Tibial nerve (tissue), 4 donors: ENCODE measurements at regions not wholly inside any gene's neighbourhood (a gene's known extent, or its start where the extent isn't known, plus 50 kb on each side); places are given as distances from the start of the nearest gene placed in this dataset.
"Not testable (repeated sequence)": the region's sequence is repeated elsewhere in the genome, so short reads cannot be mapped to it uniquely, and the experiment has no call there.

ENCODE experiments used
- DNase-seq, 2 donors: peaks; one replicate each; pipeline ENCODE4 v3.0.0-alpha.2; 2019; ENCODE audit warnings: low spot score in 2 of 2
- H3K27ac ChIP-seq, 4 donors: fragments of 200-600 bp; sonication (generic) in 3 of 4; one replicate each; pipeline ENCODE4 v1.5.1; 2017 to 2019; ENCODE audit warnings: mild to moderate bottlenecking in 1 of 4
- H3K27me3 ChIP-seq, 2 donors: fragments of 200-600 bp; sonication (generic) in 1 of 2; one replicate each; pipeline versions ENCODE4 v1.5.1 to v1.6.0; 2017 to 2019
- H3K36me3 ChIP-seq, 3 donors: fragments of 200-600 bp; sonication (generic); one replicate each; pipeline ENCODE4 v1.5.1; 2018 to 2019
- H3K4me1 ChIP-seq, 4 donors: fragments of 200-600 bp; sonication (generic) in 3 of 4; one replicate each; pipeline ENCODE4 v1.5.1; 2017 to 2019
- H3K4me3 ChIP-seq, 4 donors: fragments of 200-600 bp; sonication (generic) in 3 of 4; one replicate each; pipeline ENCODE4 v1.5.1; 2017 to 2019; ENCODE audit warnings: mild to moderate bottlenecking in 1 of 4, moderate library complexity in 1 of 4
- H3K9me3 ChIP-seq, 4 donors: fragments of 200-600 bp; sonication (generic) in 3 of 4; one replicate each; pipeline ENCODE4 v1.5.1; 2017 to 2019
- EP300 ChIP-seq, 2 donors: sonication (generic); formaldehyde crosslinking; IDR thresholded peaks; one replicate each; pipeline ENCODE4 v1.6.1; 2017; ENCODE audit warnings: antibody characterized with exemption in 2 of 2, mild to moderate bottlenecking in 1 of 2
- POLR2A ChIP-seq, 2 donors: fragments of 450-650 bp; IDR thresholded peaks; one replicate each; pipeline ENCODE4 v1.6.1; 2017; ENCODE audit warnings: antibody characterized with exemption in 2 of 2, mild to moderate bottlenecking in 2 of 2, moderate library complexity in 2 of 2
- WGBS, 2 donors: methylation state at CpG; one replicate each; pipeline ENCODE4 v1.1.5; 2018; 5-methylcytosine and 5-hydroxymethylcytosine counted together
- TF ChIP-seq, protein P1 (sequence below), 5 experiments: fragments of 200-600 bp in 3 of 5; fragments of 450-650 bp in 2 of 5; sonication (generic) in 3 of 5; IDR thresholded peaks; one replicate each; pipeline ENCODE4 v1.5.1; 2016 to 2019; ENCODE audit warnings: antibody characterized with exemption in 5 of 5, mild to moderate bottlenecking in 3 of 5, moderate library complexity in 2 of 5

DNA sequence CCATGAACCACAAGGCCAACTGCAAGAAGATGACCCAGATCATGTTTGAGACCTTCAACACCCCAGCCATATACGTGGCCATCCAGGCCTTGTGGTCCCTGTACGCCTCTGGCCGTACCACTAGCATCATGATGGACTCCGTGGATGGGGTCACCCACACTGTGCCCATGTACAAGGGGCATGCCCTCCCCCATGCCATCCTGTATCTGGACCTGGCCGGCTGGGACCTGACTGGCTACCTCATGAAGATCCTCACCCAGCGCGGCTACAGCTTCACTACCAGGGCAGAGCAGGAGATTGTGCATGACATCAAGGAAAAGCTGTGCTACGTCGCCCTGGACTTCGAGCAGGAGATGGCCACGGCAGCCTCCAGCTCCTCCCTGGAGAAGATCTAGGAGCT, 153.7 kb downstream of the CAVIN4 start:
- Histone ChIP-seq H3K27me3 (no peaks in the 10 kb centered on the region), H3K36me3 (no peaks in the 10 kb centered on the region), H3K4me1 (peaks cover 0 to 5% (median 0%) of the 10 kb centered on the region in 4 donors), H3K27ac (no peak overlapping the region), H3K9me3 (peaks cover 0 to 7% (median 0%) of the 10 kb centered on the region in 4 donors), H3K4me3 (no peak overlapping the region)
- 94% methylated on average over 6 to 7 of the region's 11 CpGs for WGBS, 2 donors
- no peak for DNase-seq
- TF ChIP-seq EP300 (IDR thresholded peaks at IDR 0.05) (no peak), POLR2A (IDR thresholded peaks at IDR 0.05) (no peak)
- TF ChIP-seq, protein P1, sequence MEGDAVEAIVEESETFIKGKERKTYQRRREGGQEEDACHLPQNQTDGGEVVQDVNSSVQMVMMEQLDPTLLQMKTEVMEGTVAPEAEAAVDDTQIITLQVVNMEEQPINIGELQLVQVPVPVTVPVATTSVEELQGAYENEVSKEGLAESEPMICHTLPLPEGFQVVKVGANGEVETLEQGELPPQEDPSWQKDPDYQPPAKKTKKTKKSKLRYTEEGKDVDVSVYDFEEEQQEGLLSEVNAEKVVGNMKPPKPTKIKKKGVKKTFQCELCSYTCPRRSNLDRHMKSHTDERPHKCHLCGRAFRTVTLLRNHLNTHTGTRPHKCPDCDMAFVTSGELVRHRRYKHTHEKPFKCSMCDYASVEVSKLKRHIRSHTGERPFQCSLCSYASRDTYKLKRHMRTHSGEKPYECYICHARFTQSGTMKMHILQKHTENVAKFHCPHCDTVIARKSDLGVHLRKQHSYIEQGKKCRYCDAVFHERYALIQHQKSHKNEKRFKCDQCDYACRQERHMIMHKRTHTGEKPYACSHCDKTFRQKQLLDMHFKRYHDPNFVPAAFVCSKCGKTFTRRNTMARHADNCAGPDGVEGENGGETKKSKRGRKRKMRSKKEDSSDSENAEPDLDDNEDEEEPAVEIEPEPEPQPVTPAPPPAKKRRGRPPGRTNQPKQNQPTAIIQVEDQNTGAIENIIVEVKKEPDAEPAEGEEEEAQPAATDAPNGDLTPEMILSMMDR (IDR thresholded peaks at IDR 0.05): no peak

DNA sequence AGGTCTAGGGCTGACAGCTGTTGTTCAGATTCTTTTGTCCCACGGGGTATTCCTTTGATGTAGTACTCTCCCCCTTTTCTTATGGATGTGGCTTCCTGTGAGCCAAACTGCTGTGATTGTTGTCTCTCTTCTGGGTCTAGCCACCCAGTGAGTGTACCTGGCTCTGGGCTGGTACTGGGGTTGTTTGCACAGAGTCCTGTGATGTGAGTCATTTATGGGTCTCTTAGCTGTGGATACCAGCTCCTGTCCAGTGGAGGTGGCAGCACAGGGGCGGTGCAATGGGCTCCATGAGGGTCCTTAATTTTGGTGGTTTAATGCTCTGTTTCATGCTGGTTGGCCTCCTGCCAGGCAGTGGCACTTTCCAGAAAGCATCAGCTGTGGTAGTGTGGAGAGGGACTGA, 161.3 kb downstream of the CAVIN4 start:
- H3K36me3 ChIP-seq: no peaks in the 10 kb centered on the region
- no peak overlapping the region for H3K27ac ChIP-seq
- TF ChIP-seq, protein P1 (IDR thresholded peaks at IDR 0.05): no peak
- TF ChIP-seq EP300 (IDR thresholded peaks at IDR 0.05) (no peak), POLR2A (IDR thresholded peaks at IDR 0.05) (no peak)
- H3K27me3 ChIP-seq: no peaks in the 10 kb centered on the region
- H3K4me3 ChIP-seq: no peak overlapping the region
- no peak for DNase-seq
- WGBS, 2 donors: 49 to 57% methylated on average over 2 of the region's 2 CpGs
- H3K9me3 ChIP-seq: peaks cover 0 to 24% (median 0%) of the 10 kb centered on the region in 4 donors
- H3K4me1 ChIP-seq: no peaks in the 10 kb centered on the region

GRCh38 chr9:100739666-100740065, 161.8 kb downstream of the CAVIN4 start:
- 74 to 89% methylated on average over 5 of the region's 5 CpGs for WGBS, 2 donors
- no peaks in the 10 kb centered on the region for H3K36me3 ChIP-seq
- TF ChIP-seq POLR2A (IDR thresholded peaks at IDR 0.05): no peak
- TF ChIP-seq, protein P1 (IDR thresholded peaks at IDR 0.05): no peak
- no peak for TF ChIP-seq EP300 (IDR thresholded peaks at IDR 0.05)

DNA sequence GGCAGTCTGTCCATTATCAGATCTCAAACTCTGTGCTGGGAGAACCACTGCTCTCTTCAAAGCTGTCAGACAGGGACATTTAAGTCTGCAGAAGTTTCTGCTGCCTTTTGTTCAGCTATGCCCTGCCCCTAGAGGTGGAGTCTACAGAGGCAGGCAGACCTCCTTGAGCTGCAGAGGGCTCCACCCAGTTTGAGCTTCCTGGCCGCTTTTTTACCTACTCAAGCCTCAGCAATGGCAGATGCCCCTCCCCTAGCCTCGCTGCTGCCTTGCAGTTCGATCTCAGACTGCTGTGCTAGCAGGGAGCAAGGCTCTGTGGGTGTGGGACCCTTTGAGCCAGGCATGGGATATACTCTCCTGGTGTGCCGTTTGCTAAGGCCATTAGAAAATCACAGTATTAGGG, 171.1 kb downstream of the CAVIN4 start:
- peaks cover 0 to 12% (median 0%) of the 10 kb centered on the region in 4 donors for H3K9me3 ChIP-seq
- not testable (repeated sequence) for H3K36me3 ChIP-seq, H3K27me3 ChIP-seq, DNase-seq, H3K4me3 ChIP-seq, H3K27ac ChIP-seq, H3K4me1 ChIP-seq
- 74 to 78% methylated on average over 4 of the region's 4 CpGs for WGBS, 2 donors

More at GRCh38 chr9:100739666-100740065, 161.8 kb downstream of the CAVIN4 start:
- peaks cover 0 to 23% (median 0%) of the 10 kb centered on the region in 4 donors for H3K9me3 ChIP-seq
- no peak overlapping the region for H3K4me3 ChIP-seq
- no peaks in the 10 kb centered on the region for H3K27me3 ChIP-seq
- H3K27ac ChIP-seq: no peak overlapping the region
- H3K4me1 ChIP-seq: no peaks in the 10 kb centered on the region
- no peak for DNase-seq

- TF ChIP-seq, protein P1 (IDR thresholded peaks at IDR 0.05): no peak
- TF ChIP-seq EP300 (IDR thresholded peaks at IDR 0.05) (no peak), POLR2A (IDR thresholded peaks at IDR 0.05) (no peak)
- no peak overlapping the region for H3K4me3 ChIP-seq
- H3K36me3 ChIP-seq: no peaks in the 10 kb centered on the region
- no peaks in the 10 kb centered on the region for H3K27me3 ChIP-seq
- H3K9me3 ChIP-seq: peaks cover 0 to 3% (median 0%) of the 10 kb centered on the region in 4 donors
- no peaks in the 10 kb centered on the region for H3K4me1 ChIP-seq
- no peak overlapping the region for H3K27ac ChIP-seq
- no peak for DNase-seq
- 58 to 83% methylated on average over 2 of the region's 2 CpGs for WGBS, 2 donors
Measured at GRCh38 chr9:100756217-100756616, 178.3 kb downstream of the CAVIN4 start.

DNA sequence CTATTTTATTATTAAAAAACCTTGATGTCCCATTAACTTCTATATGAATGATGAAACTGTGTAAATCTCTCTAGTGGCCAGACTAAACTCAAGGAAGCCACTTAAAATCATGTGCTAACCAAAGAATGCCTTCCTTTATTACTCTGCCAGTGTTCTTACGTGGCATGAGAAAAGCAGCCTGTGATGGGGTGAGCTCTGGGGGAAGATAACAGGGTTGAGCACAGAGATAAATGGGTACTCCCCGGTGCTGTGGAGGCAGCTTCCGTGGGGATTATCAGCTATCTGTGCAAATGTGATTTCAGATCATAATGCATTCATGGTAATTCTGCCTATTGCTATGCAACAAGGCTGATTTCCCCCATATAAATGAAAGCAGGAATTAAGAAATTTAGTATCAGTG, 181.3 kb downstream of the CAVIN4 start:
- 51% methylated on average over 3 of the region's 3 CpGs for WGBS, 2 donors
- H3K27ac ChIP-seq: no peak overlapping the region

More for the DNA sequence above, 181.3 kb downstream of the CAVIN4 start:
- no peaks in the 10 kb centered on the region for H3K4me1 ChIP-seq
- no peaks in the 10 kb centered on the region for H3K36me3 ChIP-seq
- TF ChIP-seq POLR2A (IDR thresholded peaks at IDR 0.05) (no peak), EP300 (IDR thresholded peaks at IDR 0.05) (no peak)
- TF ChIP-seq, protein P1 (IDR thresholded peaks at IDR 0.05): no peak
- H3K4me3 ChIP-seq: no peak overlapping the region
- no peak for DNase-seq
- H3K9me3 ChIP-seq: no peaks in the 10 kb centered on the region
- no peaks in the 10 kb centered on the region for H3K27me3 ChIP-seq
